ENCODE measurements at regions not wholly inside any gene's neighbourhood (a gene's known extent, or its start where the extent isn't known, plus 50 kb on each side); places are given as distances from the start of the nearest gene placed in this dataset.
A peak's percentile ranks its signal among the peaks of the same experiment; 100 is the strongest.

GRCh38 chr5:171509467-171509866, 90.0 kb downstream of the FGF18 start:
- no peak for DNase-seq

GRCh38 chr5:171512397-171512796, 93.0 kb downstream of the FGF18 start:
- DNase-seq = no peak

DNA sequence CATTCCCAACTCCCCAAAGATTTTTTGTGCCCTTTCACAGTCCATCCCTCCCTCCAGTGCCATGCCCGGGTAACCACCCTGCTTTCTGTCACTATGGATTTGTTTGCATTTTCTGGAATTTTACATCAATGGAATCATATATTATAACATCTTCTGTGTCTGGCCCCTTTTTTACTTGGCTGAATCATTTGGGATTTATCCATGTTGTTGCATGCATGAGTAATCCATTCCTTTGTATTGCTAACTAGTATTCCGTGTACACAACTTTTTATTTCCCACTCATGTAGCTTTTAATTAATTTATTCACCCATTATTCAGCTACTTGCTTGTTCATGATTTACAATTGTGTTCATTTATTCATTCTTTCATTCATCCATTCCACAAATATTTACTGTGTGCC, 94.1 kb downstream of the FGF18 start:
- DNase-seq = no peak

DNA sequence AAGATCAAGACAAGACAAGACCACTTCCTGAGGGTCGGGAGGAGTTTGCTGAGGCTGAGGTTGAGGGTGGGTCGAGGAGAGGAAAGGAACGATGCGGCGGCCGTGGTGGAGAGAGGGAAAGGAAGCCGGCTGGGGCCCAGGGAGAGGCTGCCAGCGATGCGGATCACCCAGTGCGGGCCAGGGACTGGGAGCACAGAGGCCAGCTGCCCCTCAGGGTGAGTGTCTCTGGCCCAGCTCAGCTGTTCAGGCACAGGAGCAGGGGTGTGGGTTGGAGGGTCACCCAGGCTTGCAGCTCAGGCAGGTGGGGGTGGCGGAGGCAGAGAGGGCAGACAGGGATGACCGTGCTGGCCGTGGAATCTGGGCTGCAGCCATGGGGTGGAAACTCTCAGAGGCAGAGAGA, 99.5 kb downstream of the FGF18 start:
- DNase-seq = no peak

GRCh38 chr5:171520300-171521174, 101.1 kb downstream of the FGF18 start:
- DNase-seq = no peak

DNA sequence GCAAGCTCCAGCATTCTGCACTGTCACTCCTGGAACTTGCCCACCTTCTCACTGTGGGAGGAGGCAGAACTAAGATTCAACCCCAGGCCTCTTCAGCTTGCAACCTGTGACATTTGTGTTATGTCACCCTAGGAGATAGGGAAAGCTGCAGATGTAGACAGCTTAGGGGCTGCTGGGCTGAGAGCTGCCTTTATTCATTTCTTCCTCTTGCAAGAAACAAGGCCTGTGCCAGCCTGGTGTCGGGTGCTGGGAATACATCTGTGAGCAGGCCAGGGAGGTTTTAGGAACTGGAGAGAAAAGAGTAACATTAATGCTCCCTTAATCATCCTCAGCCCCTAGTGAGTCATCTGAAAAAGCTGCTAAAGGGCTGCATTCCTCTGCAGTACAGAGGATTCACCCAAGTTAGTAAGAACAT, 101.8 kb downstream of the FGF18 start:
- peak in 1 of 2 donors; percentile 13 for DNase-seq

- DNase-seq = no peak
These were observed 102.2 kb downstream of the FGF18 start for GRCh38 chr5:171521679-171522078.

- no peak for DNase-seq
These were observed 104.3 kb downstream of the FGF18 start for GRCh38 chr5:171523781-171524180.

GRCh38 chr5:171524466-171524865, 105.0 kb downstream of the FGF18 start:
- no peak for DNase-seq

- DNase-seq = no peak
These were observed 105.6 kb downstream of the FGF18 start for GRCh38 chr5:171525085-171525484.

- DNase-seq = no peak
These were observed 108.6 kb downstream of the FGF18 start for GRCh38 chr5:171528036-171528435.

DNA sequence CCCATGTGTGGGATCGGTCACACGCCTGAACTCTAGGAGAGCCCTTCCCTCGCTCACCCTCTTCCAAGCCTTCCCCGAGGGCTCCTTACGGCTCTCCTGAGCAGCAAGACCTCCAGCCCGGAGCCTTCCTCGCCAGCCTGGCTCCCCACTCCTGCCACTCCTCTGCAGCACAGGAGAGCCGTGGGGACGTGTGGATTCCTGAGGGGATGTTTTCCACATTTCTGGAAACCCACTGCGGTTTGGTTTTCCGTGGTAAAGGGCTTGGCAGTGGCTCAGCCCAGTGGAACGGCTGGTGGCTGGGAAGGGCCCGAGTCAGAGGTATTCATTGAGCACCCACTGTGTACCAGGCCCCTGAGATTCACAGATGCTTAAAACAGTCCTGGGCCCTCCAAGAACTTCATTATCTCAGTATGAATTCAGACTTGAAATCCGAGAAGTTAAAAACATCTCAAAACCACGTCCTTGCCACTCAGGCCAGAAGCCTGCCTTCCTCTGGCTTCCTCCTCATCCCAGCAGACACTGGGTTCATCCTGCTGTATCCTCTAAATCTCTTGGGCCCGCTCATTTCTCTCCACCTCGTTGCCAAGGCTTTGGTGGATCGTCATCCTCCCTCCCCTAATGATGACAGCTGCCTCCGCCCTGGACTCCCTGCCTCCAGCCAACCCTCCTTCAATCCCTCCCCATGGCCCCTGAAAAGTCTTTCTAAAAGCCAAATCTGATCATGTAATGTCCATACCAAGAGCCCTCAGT, 109.6 kb downstream of the FGF18 start:
- no peak for DNase-seq

GRCh38 chr5:171531638-171532037, 112.2 kb downstream of the FGF18 start:
- DNase-seq = no peak

- no peak for DNase-seq
These were observed 113.7 kb downstream of the FGF18 start for GRCh38 chr5:171533153-171533552.

DNA sequence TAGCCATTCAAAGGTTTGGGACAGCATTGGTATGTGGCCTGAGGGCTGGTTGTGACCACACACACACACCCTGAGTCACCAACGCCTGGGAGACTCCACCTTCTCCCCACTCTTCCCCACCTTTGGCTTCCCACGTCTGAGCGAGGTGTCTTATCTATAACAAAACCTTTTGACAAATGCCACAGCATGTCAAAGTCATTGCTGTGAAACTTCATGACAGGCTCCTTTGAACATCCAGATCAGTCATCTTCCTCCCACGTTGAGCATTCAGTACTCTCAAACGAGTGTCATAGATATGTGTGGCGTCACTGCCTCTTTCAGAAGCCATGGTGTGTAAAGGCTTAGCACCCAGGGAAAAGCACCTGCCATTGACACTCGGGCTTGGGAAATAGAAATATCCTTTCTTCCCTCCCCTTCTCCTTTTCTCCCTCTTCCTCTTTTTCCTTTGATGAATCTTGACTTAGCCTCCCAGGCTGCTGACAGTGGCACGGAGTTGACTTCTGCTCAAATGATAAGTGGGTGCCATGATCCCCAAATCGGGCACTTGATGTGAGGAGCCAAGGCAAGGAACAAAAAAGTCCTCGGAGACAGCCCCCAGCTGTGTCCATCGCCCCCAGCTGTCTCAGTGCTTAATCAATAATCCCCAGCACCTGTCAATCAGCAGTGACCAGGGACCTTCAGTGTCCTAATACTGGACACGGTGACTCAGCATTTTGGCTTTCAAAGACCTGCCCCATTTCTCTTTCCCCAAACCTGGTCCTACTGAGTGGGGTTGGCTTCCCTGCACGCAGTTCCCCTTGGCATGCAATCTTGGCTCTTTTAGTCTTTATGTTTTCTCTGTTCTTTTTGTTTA, 114.8 kb downstream of the FGF18 start:
- DNase-seq = no peak

- DNase-seq = no peak
These were observed 115.7 kb downstream of the FGF18 start for GRCh38 chr5:171535162-171535561.

- DNase-seq = no peak
These were observed 117.8 kb downstream of the FGF18 start for GRCh38 chr5:171537070-171537849.

DNA sequence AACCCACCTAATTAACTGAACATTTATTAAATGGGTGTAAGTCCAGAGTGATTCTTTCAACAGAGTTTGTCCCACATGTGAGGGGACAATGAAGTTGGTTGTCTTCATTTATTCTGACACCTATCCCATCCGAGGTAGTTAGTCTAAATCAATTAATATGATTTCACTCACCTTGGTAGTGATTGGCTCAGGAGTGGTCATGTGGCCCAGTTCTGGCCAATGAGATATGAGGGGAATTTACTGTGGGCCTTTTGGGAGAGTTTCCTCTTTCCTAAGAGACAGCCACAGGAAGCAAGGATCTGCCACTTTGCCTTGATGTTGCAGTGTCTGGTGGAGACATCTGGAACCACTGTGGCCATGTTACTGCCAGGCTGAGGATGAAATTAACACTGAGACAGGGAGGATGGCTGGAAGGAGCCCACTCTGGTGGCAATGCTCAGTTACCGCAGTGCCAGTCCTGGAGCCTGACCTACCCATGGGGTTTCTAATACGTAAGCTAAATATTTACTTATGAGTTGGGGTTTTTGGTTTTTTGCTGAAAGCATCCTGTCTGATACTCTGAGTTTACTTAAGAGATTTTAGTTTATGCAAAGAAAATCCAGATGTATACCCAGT, 118.6 kb downstream of the FGF18 start:
- DNase-seq = peak in 1 of 2 donors; percentile 3

- DNase-seq = no peak
These were observed 119.2 kb downstream of the FGF18 start for GRCh38 chr5:171538681-171539080.

GRCh38 chr5:171540865-171541264, 121.4 kb downstream of the FGF18 start:
- DNase-seq = no peak

GRCh38 chr5:171541341-171541776, 121.9 kb downstream of the FGF18 start:
- DNase-seq = no peak
